Ovary (tissue), 3 donors: ENCODE measurements at regions not wholly inside any gene's neighbourhood (a gene's known extent, or its start where the extent isn't known, plus 50 kb on each side); places are given as distances from the start of the nearest gene placed in this dataset.

ENCODE experiments used
- POLR2A ChIP-seq: fragments of 450-650 bp; IDR thresholded peaks from one replicate; pipeline ENCODE4 v1.6.1; 2017; ENCODE audit warnings: antibody characterized with exemption, mild to moderate bottlenecking, moderate library complexity
- TF ChIP-seq, protein P1 (sequence below), 3 donors: fragments of 450-650 bp in 2 of 3; fragments of 200-600 bp in 1 of 3; IDR thresholded peaks; one replicate each; pipeline versions ENCODE4 v1.5.1 to v1.8.0; 2016 to 2022; ENCODE audit warnings: antibody characterized with exemption in 3 of 3, mild to moderate bottlenecking in 1 of 3
- donor health status: DM: no; HTN: no; CAD: no.

DNA sequence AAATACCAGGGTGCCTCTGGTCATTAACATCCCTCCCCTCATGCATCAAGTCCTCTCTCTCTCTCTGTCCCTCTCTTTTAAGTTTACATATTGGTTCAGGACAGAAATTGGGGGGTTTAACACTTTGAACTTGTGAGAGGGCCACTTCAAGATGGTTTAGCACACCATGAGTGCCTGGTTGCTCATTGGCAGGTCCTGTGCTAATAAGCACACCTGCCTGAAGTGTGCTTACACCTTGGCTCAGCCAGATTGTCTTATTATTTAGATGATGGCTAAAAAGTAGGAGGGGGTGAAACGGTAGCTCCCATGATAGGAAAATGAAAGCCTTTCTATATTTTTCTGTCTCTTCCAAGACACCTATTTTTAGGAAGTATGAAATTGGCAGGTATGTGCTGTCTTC, 205.8 kb downstream of the ARL6IP6 start:
- TF ChIP-seq, protein P1, sequence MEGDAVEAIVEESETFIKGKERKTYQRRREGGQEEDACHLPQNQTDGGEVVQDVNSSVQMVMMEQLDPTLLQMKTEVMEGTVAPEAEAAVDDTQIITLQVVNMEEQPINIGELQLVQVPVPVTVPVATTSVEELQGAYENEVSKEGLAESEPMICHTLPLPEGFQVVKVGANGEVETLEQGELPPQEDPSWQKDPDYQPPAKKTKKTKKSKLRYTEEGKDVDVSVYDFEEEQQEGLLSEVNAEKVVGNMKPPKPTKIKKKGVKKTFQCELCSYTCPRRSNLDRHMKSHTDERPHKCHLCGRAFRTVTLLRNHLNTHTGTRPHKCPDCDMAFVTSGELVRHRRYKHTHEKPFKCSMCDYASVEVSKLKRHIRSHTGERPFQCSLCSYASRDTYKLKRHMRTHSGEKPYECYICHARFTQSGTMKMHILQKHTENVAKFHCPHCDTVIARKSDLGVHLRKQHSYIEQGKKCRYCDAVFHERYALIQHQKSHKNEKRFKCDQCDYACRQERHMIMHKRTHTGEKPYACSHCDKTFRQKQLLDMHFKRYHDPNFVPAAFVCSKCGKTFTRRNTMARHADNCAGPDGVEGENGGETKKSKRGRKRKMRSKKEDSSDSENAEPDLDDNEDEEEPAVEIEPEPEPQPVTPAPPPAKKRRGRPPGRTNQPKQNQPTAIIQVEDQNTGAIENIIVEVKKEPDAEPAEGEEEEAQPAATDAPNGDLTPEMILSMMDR (IDR thresholded peaks at IDR 0.05), result no peak
- no peak for TF ChIP-seq POLR2A
